Fibroblast of the aortic adventitia (primary cell): ENCODE measurements at regions not wholly inside any gene's neighbourhood (a gene's known extent, or its start where the extent isn't known, plus 50 kb on each side); places are given as distances from the start of the nearest gene placed in this dataset.

Experiments used
- DNase-seq: peaks from one replicate; pipeline ENCODE4 v3.0.0-alpha.2; 2010; ENCODE audit warnings: low read depth
- H3K4me3 ChIP-seq: 2 replicates; pipeline ENCODE4 v1.5.1; 2011; ENCODE audit warnings: low read depth, mild to moderate bottlenecking, control low read depth, low read length, moderate library complexity
- TF ChIP-seq, protein P1 (sequence below): IDR thresholded peaks from 2 replicates; pipeline ENCODE4 v1.5.1; 2011; ENCODE audit warnings: mild to moderate bottlenecking, low read length, control low read depth, inconsistent platforms; ENCODE audit not compliant: insufficient read depth

DNA sequence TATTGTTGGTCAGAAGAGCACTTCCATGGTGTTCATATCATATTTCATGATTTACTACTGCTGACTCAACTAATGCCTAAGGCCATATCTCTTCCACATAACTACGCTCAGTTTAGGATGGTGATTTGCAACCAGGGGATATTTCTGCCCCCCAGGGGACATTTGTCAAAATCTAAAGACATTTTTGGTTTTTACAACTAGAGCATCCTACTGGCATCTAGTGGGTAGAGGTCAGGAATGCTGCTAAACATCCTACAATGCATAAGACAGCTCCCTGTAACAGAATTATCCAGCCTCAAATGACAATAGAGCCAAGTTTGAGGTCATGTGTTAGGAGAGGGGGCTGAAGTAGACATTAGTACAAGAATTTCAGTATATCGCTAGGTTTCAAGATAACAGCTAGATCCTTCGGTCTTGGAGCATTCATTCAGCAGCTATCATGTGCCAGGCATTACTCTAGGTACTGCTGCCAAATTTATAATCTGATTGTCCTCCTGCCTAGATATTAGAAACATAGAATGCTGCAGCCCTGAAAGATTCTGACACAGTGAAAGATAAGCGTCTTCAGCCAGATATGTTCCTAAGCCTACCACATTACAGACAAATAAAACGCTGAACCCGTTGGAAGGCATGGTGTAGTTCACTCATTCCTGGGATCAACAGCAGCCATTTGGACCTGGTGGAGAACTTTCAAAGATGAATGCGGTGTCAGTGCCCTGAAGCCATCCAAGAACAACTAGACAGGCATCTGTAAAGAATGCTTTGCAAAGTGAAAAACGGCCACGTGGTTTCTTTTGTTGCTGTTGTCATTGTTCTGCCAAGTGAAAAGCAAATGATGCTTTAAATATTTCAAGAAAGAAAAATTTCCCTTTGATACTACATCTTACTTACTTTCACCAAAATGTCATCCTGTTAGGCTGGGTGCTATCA lies 55.5 kb upstream of the FST start:
- no peak overlapping the region for H3K4me3 ChIP-seq
- DNase-seq = peak; percentile 98
- TF ChIP-seq, protein P1, sequence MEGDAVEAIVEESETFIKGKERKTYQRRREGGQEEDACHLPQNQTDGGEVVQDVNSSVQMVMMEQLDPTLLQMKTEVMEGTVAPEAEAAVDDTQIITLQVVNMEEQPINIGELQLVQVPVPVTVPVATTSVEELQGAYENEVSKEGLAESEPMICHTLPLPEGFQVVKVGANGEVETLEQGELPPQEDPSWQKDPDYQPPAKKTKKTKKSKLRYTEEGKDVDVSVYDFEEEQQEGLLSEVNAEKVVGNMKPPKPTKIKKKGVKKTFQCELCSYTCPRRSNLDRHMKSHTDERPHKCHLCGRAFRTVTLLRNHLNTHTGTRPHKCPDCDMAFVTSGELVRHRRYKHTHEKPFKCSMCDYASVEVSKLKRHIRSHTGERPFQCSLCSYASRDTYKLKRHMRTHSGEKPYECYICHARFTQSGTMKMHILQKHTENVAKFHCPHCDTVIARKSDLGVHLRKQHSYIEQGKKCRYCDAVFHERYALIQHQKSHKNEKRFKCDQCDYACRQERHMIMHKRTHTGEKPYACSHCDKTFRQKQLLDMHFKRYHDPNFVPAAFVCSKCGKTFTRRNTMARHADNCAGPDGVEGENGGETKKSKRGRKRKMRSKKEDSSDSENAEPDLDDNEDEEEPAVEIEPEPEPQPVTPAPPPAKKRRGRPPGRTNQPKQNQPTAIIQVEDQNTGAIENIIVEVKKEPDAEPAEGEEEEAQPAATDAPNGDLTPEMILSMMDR = peak; percentile 2

DNA sequence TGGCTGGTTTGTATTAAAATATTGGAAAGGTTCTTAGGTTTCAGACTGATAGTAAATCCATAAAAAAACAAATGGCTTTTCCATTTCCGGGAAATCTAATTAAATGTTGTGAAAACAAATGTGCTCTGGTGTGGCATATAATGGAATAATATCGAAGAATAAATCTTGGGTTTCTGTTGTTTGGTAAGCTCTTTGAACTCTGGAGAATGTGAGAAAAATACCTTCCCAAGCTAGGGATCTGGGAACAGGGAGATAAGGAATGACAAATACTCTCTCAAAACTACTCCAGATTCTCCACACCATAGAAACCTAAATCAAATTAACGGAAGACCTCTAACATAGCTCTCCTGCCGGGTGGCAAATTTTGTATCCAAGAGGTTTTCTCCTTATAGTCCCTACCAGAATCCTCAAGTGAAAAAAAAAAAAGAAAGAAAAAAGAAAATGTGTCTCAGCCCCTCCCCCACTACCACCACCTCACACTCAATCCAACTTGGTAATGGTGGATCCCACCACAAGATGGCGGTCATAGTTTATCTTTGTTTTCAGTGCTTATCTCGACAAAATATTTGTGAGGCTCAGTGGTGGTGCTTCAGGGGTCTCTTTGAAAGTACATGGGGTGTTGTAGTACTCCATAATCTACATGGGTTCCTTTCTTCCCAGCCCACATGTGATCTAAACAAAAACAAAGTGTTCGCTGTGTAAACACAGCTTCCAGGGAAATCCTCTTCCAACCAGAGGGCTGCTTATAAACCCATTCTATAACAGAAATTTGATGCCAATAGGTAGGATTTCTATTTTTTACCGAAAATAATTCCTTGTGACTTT lies 54.5 kb upstream of the FST start:
- no peak overlapping the region for H3K4me3 ChIP-seq
- TF ChIP-seq, protein P1 = peak; percentile 45
- DNase-seq = peak; percentile 81

DNA sequence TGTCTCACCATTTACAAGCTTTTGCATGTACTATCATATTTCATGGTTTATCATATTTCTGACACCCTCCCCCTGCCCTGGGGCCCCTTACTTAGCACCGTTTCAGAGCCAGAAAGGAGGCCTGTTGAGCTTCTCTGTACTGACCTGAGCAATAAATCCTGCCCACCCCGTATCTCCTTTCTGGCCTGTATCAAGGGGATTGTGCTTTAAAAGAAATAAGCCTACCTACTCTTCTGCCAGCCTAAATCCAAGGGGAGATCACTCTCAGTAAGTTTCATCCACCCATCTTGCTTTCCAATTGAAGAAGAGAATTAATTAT lies 54.0 kb upstream of the FST start:
- H3K4me3 ChIP-seq = no peak overlapping the region
- DNase-seq = no peak
- TF ChIP-seq, protein P1 = no peak

DNA sequence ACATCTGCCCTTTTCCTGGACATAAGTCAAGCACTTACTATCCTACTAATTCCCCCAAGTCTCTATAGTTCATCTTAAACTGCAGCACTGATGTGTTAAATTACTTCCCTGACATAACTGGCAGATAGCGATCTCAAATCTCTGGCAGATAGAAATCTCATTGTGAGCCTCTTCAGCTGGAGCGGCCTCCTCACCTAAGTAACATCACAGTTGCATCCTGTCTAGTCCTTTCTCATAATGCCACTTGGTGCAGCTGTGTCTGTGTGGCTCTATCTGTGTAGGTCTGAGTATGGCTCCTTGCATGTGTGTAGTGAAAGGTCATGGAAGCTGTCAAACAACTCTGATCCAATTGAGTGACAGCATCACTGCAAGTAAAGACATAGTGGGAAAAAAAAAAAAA lies 53.6 kb upstream of the FST start:
- H3K4me3 ChIP-seq = no peak overlapping the region
- DNase-seq = no peak
- TF ChIP-seq, protein P1 = no peak

DNA sequence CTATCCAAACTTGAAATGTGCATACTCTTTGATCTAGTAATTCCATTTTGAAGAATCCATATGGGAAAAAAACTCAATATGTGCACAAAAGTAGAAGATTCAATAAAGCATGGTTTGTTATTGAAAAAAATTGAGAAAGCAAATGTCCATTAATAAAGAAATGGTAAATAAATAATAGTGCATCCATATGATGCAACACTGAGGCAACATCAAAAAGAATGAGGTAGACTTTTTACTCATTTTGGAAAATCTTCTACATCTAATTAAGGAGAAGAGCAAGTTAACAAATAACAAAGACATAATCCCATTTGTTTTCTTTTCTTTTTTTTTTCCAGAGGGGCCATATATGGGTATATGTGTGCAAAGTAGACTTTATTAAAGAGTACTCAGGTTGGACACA lies 52.5 kb upstream of the FST start:
- DNase-seq = no peak
- TF ChIP-seq, protein P1 = no peak
- no peak overlapping the region for H3K4me3 ChIP-seq

DNA sequence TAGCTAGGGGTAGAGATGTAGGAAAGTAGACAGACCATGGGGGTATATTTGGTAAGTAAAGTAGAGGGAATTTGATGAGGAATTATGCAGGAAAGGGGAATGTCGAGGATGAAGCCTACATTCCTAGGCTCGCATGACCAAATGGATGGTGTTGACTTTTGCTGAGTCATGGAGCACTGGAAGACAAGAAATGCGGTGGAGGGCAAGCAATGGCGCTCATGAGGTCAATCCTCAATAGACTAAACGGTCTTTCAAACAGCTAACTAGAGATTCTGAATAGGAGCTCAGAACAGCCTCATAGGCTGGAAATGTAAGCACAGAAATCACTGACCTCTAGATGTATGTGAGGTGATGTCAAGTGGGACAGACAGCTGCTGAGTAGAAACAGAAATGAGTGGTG lies 50.7 kb upstream of the FST start:
- TF ChIP-seq, protein P1 = no peak
- no peak overlapping the region for H3K4me3 ChIP-seq

More for the DNA sequence above, 50.7 kb upstream of the FST start:
- no peak for DNase-seq
